ENCODE measurements at regions not wholly inside any gene's neighbourhood (a gene's known extent, or its start where the extent isn't known, plus 50 kb on each side); places are given as distances from the start of the nearest gene placed in this dataset.
"Not testable (repeated sequence)": the region's sequence is repeated elsewhere in the genome, so short reads cannot be mapped to it uniquely, and the experiment has no call there.

DNA sequence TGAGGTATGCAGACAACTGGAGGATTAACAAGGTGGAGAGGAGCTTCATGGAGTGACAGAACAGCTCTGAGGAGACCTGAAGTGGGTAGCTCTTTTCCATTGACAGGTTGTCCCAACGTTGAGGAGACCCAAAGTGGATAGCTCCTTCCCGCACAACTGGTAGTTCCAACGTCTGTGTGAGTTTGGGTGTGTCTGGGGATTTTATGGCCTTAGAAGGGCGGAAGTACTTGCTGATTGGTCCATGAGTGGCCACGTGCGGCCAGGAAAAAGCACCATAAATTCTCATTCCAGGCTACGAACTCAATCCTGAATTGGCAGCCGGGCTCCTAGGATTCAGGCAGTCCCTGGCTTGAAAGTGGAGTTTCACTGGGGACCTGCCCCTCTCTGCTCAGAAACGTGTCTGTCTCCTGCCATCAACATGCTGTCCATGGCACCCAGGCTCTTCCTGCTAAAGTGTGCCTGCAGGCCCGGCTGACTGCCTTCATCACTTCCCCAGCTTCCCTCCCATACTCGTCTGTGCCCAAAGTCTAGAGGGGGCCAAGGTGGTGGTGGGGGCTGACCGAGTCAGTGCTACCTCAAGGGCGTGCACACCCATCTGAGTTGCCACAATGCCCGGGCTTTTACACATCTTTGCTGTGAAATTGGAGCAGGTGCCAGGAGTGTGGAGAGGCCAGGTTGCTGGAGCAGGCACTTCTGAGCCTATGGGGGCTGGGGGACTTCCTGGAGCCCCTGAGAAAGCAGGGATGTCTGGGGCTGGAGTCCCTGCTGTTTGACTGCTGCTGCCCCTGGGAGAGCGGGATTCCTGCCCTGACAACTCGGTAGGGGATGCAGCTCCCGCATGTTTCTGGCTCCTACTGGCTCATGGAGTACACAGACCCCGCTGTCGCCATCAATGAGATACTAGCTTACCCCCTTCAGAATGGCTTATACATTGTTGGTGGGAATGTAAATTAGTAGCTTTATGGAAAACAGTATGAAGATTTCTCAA lies 2034.6 kb upstream of the ACO1 start:
- TF ChIP-seq, protein P1, sequence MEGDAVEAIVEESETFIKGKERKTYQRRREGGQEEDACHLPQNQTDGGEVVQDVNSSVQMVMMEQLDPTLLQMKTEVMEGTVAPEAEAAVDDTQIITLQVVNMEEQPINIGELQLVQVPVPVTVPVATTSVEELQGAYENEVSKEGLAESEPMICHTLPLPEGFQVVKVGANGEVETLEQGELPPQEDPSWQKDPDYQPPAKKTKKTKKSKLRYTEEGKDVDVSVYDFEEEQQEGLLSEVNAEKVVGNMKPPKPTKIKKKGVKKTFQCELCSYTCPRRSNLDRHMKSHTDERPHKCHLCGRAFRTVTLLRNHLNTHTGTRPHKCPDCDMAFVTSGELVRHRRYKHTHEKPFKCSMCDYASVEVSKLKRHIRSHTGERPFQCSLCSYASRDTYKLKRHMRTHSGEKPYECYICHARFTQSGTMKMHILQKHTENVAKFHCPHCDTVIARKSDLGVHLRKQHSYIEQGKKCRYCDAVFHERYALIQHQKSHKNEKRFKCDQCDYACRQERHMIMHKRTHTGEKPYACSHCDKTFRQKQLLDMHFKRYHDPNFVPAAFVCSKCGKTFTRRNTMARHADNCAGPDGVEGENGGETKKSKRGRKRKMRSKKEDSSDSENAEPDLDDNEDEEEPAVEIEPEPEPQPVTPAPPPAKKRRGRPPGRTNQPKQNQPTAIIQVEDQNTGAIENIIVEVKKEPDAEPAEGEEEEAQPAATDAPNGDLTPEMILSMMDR (IDR thresholded peaks at IDR 0.05), result no peak
- TF ChIP-seq POLR2A (IDR thresholded peaks at IDR 0.05) (no peak), EP300 (IDR thresholded peaks at IDR 0.05) (no peak)

GRCh38 chr9:30356221-30356620 lies 2028.2 kb upstream of the ACO1 start:
- no peaks in the 10 kb centered on the region for H3K27me3 ChIP-seq
- DNase-seq, result no peak
- H3K4me3 ChIP-seq, result no peak overlapping the region
- no peaks in the 10 kb centered on the region for H3K4me1 ChIP-seq (ENCODE audit: insufficient read depth)
- intact Hi-C loops (cut with DNase I), result no loop called here
- no peak for TF ChIP-seq POLR2A (IDR thresholded peaks at IDR 0.05)
- no peak for TF ChIP-seq EP300 (IDR thresholded peaks at IDR 0.05)
- TF ChIP-seq, protein P1 (IDR thresholded peaks at IDR 0.05), result no peak
- no peaks in the 10 kb centered on the region for H3K9me3 ChIP-seq
- no peak overlapping the region for H3K27ac ChIP-seq
- WGBS, 3 donors, result 87 to 89% (median 88%) methylated on average over 4 of the region's 4 CpGs
- H3K36me3 ChIP-seq, result no peaks in the 10 kb centered on the region

More for the DNA sequence above, 2034.6 kb upstream of the ACO1 start:
- Histone ChIP-seq H3K27ac (no peak overlapping the region), H3K9me3 (no peaks in the 10 kb centered on the region), H3K4me3 (no peak overlapping the region), H3K27me3 (no peaks in the 10 kb centered on the region), H3K4me1 (ENCODE audit: insufficient read depth) (no peaks in the 10 kb centered on the region), H3K36me3 (no peaks in the 10 kb centered on the region)
- 86 to 91% (median 88%) methylated on average over 19 of the region's 19 CpGs for WGBS, 3 donors
- intact Hi-C loops (cut with DNase I), result loop anchor here in 1 of 4 donors (5.0 kb wide), 1 partner anchor 932 kb away; no protein-coding TSS in a partner anchor
- DNase-seq, result no peak

GRCh38 chr9:30362373-30362772 lies 2022.1 kb upstream of the ACO1 start:
- no peak for DNase-seq
- Histone ChIP-seq H3K27me3 (peaks cover 2% of the 10 kb centered on the region), H3K4me1 (ENCODE audit: insufficient read depth) (no peaks in the 10 kb centered on the region), H3K9me3 (no peaks in the 10 kb centered on the region), H3K36me3 (no peaks in the 10 kb centered on the region), H3K27ac (no peak overlapping the region), H3K4me3 (no peak overlapping the region)
- intact Hi-C loops (cut with DNase I), result no loop called here
- TF ChIP-seq EP300 (IDR thresholded peaks at IDR 0.05) (no peak), POLR2A (IDR thresholded peaks at IDR 0.05) (no peak)
- TF ChIP-seq, protein P1 (IDR thresholded peaks at IDR 0.05), result no peak

DNA sequence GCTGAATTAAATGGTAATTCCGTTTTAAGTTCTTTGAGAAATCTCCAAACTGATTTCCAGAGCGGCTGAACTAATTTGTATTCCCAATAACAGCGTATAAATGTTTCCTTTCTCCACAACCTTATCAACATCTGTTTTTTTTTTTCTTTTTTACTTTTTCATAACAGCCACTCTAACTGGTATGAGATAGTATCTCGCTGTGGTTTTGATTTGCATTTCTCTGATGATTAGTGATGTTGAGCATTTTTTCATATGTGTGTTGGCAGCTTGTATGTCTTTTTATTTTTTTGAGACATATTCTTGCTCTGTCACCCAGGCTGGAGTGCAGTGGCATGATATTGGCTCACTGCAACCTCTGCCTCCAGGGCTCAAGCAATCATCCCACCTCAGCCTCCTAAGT lies 2018.3 kb upstream of the ACO1 start:
- intact Hi-C loops (cut with DNase I); H3K9me3 ChIP-seq; DNase-seq; H3K4me1 ChIP-seq (ENCODE audit: insufficient read depth); H3K36me3 ChIP-seq; H3K27me3 ChIP-seq; H3K27ac ChIP-seq; H3K4me3 ChIP-seq: not testable (repeated sequence)
- WGBS, 3 donors, result 80 to 92% (median 84%) methylated on average over 4 of the region's 4 CpGs

GRCh38 chr9:30382271-30382670 lies 2002.2 kb upstream of the ACO1 start:
- Histone ChIP-seq H3K36me3 (no peaks in the 10 kb centered on the region), H3K4me1 (ENCODE audit: insufficient read depth) (no peaks in the 10 kb centered on the region), H3K9me3 (no peaks in the 10 kb centered on the region), H3K4me3 (no peak overlapping the region), H3K27ac (no peak overlapping the region), H3K27me3 (no peaks in the 10 kb centered on the region)
- DNase-seq, result no peak
- 67 to 83% (median 80%) methylated on average over 2 of the region's 2 CpGs for WGBS, 3 donors
- intact Hi-C loops (cut with DNase I), result loop anchor here in 1 of 4 donors (5.0 kb wide), 1 partner anchor 160 kb away; no protein-coding TSS in a partner anchor
- TF ChIP-seq POLR2A (IDR thresholded peaks at IDR 0.05) (no peak), EP300 (IDR thresholded peaks at IDR 0.05) (no peak)
- TF ChIP-seq, protein P1 (IDR thresholded peaks at IDR 0.05), result no peak

Data from ovary (tissue), 7 donors.